K562 (cell line): ENCODE measurements at regions not wholly inside any gene's neighbourhood (a gene's known extent, or its start where the extent isn't known, plus 50 kb on each side); places are given as distances from the start of the nearest gene placed in this dataset.

Experiments
- CBX1 ChIP-seq: sonication (generic); IDR thresholded peaks from 2 replicates; pipeline ENCODE4 v1.6.1; 2016; ENCODE audit warnings: antibody characterized with exemption, low read depth, mild to moderate bottlenecking
- ESRRB ChIP-seq: fragments of 250-450 bp; sonication (Bioruptor Pico); IDR thresholded peaks from 2 replicates; pipeline ENCODE4 v1.5.0; 2020; ENCODE audit warnings: mild to moderate bottlenecking, moderate library complexity, borderline replicate concordance
- PML ChIP-seq: IDR thresholded peaks from 2 replicates; pipeline ENCODE4 v1.6.1; 2012; ENCODE audit warnings: low read length, inconsistent platforms
- RERE ChIP-seq: sonication (generic); formaldehyde crosslinking; IDR thresholded peaks from 2 replicates; pipeline ENCODE4 v1.8.0; 2023; ENCODE audit warnings: missing genetic modification reagents, mild to moderate bottlenecking, borderline replicate concordance
- SAFB ChIP-seq: fragments of 200-400 bp; formaldehyde crosslinking; IDR thresholded peaks from 2 replicates; pipeline ENCODE4 v1.6.1; 2017; ENCODE audit warnings: low read depth, low read length, borderline replicate concordance
- ZNF57 ChIP-seq: fragments of 450-650 bp; formaldehyde crosslinking; IDR thresholded peaks from 2 replicates; pipeline ENCODE4 v1.4.0; 2020; ENCODE audit warnings: mild to moderate bottlenecking, moderate library complexity
- ZNF717 ChIP-seq: fragments of 250-450 bp; sonication (Bioruptor Pico); IDR thresholded peaks from 2 replicates; pipeline ENCODE4 v1.5.0; 2021

- TF ChIP-seq RERE (CRISPR knock-in tag) (0 out of 2 replicates have a peak, but pooled peaks have one; percentile 37), SAFB (no peak), PML (peak; percentile 58; the same call in 1 of the 2 replicates), ZNF717 (CRISPR knock-in tag) (no peak), ESRRB (no peak), ZNF57 (CRISPR knock-in tag) (no peak), CBX1 (peak; percentile 24; the same call in 1 of the 2 replicates)
- TF ChIP-seq, all 486 proteins: peak for 8
These were observed 50.8 kb upstream of the SLC6A6 start (continued) for GRCh38 chr3:14351617-14352001.
